ENCODE measurements at regions not wholly inside any gene's neighbourhood (a gene's known extent, or its start where the extent isn't known, plus 50 kb on each side); places are given as distances from the start of the nearest gene placed in this dataset.

GRCh38 chr17:55959756-55960155 is 193.5 kb upstream of the ANKFN1 start:
- no peak overlapping the region for H3K4me3 ChIP-seq (ENCODE audit: low read length in 3 of 3)
- no peaks in the 10 kb centered on the region for H3K4me1 ChIP-seq (ENCODE audit: control insufficient read depth in 3 of 3, insufficient read depth in 3 of 3, low read length in 3 of 3)
- H3K9me3 ChIP-seq (ENCODE audit: control insufficient read depth in 3 of 3, low read length in 3 of 3), result no peaks in the 10 kb centered on the region
- peaks cover 0 to 5% (median 0%) of the 10 kb centered on the region in 3 donors for H3K27me3 ChIP-seq (ENCODE audit: control insufficient read depth in 3 of 3, insufficient read depth in 3 of 3, low read length in 3 of 3)
- H3K36me3 ChIP-seq (ENCODE audit: control insufficient read depth in 3 of 3, insufficient read depth in 3 of 3, low read length in 3 of 3), result no peaks in the 10 kb centered on the region
- no peak overlapping the region for H3K27ac ChIP-seq (ENCODE audit: low read depth, low read length)
- no peak overlapping the region for H3K9ac ChIP-seq (ENCODE audit: low read depth in 1 of 3, low read length in 3 of 3)

- H3K36me3 ChIP-seq (ENCODE audit: control insufficient read depth in 3 of 3, insufficient read depth in 3 of 3, low read length in 3 of 3), result no peaks in the 10 kb centered on the region
- H3K27ac ChIP-seq (ENCODE audit: low read depth, low read length), result no peak overlapping the region
- peaks cover 0 to 5% (median 0%) of the 10 kb centered on the region in 3 donors for H3K27me3 ChIP-seq (ENCODE audit: control insufficient read depth in 3 of 3, insufficient read depth in 3 of 3, low read length in 3 of 3)
- no peak overlapping the region for H3K4me3 ChIP-seq (ENCODE audit: low read length in 3 of 3)
- no peaks in the 10 kb centered on the region for H3K4me1 ChIP-seq (ENCODE audit: control insufficient read depth in 3 of 3, insufficient read depth in 3 of 3, low read length in 3 of 3)
- no peaks in the 10 kb centered on the region for H3K9me3 ChIP-seq (ENCODE audit: control insufficient read depth in 3 of 3, low read length in 3 of 3)
- no peak overlapping the region for H3K9ac ChIP-seq (ENCODE audit: low read depth in 1 of 3, low read length in 3 of 3)
Observed at GRCh38 chr17:55961386-55961785, 191.9 kb upstream of the ANKFN1 start.

- H3K4me1 ChIP-seq (ENCODE audit: control insufficient read depth in 3 of 3, insufficient read depth in 3 of 3, low read length in 3 of 3), result no peaks in the 10 kb centered on the region
- H3K36me3 ChIP-seq (ENCODE audit: control insufficient read depth in 3 of 3, insufficient read depth in 3 of 3, low read length in 3 of 3), result no peaks in the 10 kb centered on the region
- no peaks in the 10 kb centered on the region for H3K9me3 ChIP-seq (ENCODE audit: control insufficient read depth in 3 of 3, low read length in 3 of 3)
- H3K9ac ChIP-seq (ENCODE audit: low read depth in 1 of 3, low read length in 3 of 3), result no peak overlapping the region
- no peak overlapping the region for H3K4me3 ChIP-seq (ENCODE audit: low read length in 3 of 3)
- peaks cover 0 to 5% (median 0%) of the 10 kb centered on the region in 3 donors for H3K27me3 ChIP-seq (ENCODE audit: control insufficient read depth in 3 of 3, insufficient read depth in 3 of 3, low read length in 3 of 3)
- H3K27ac ChIP-seq (ENCODE audit: low read depth, low read length), result no peak overlapping the region
Observed at GRCh38 chr17:55962951-55963401, 190.3 kb upstream of the ANKFN1 start.

- Histone ChIP-seq H3K9me3 (ENCODE audit: control insufficient read depth in 3 of 3, low read length in 3 of 3) (no peaks in the 10 kb centered on the region), H3K4me1 (ENCODE audit: control insufficient read depth in 3 of 3, insufficient read depth in 3 of 3, low read length in 3 of 3) (no peaks in the 10 kb centered on the region), H3K27ac (ENCODE audit: low read depth, low read length) (no peak overlapping the region), H3K36me3 (ENCODE audit: control insufficient read depth in 3 of 3, insufficient read depth in 3 of 3, low read length in 3 of 3) (no peaks in the 10 kb centered on the region), H3K27me3 (ENCODE audit: control insufficient read depth in 3 of 3, insufficient read depth in 3 of 3, low read length in 3 of 3) (peaks cover 0 to 5% (median 0%) of the 10 kb centered on the region in 3 donors), H3K9ac (ENCODE audit: low read depth in 1 of 3, low read length in 3 of 3) (no peak overlapping the region), H3K4me3 (ENCODE audit: low read length in 3 of 3) (no peak overlapping the region)
Observed at GRCh38 chr17:55964191-55964590, 189.1 kb upstream of the ANKFN1 start.

- H3K4me3 ChIP-seq (ENCODE audit: low read length in 3 of 3), result no peak overlapping the region
- H3K27ac ChIP-seq (ENCODE audit: low read depth, low read length), result no peak overlapping the region
Observed at GRCh38 chr17:55965051-55965450, 188.2 kb upstream of the ANKFN1 start.

GRCh38 chr17:55969562-55970324 is 183.5 kb upstream of the ANKFN1 start:
- no peaks in the 10 kb centered on the region for H3K4me1 ChIP-seq (ENCODE audit: control insufficient read depth in 3 of 3, insufficient read depth in 3 of 3, low read length in 3 of 3)
- H3K27ac ChIP-seq (ENCODE audit: low read depth, low read length), result no peak overlapping the region
- no peak overlapping the region for H3K9ac ChIP-seq (ENCODE audit: low read depth in 1 of 3, low read length in 3 of 3)
- no peak overlapping the region for H3K4me3 ChIP-seq (ENCODE audit: low read length in 3 of 3)
- H3K36me3 ChIP-seq (ENCODE audit: control insufficient read depth in 3 of 3, insufficient read depth in 3 of 3, low read length in 3 of 3), result no peaks in the 10 kb centered on the region
- H3K27me3 ChIP-seq (ENCODE audit: control insufficient read depth in 3 of 3, insufficient read depth in 3 of 3, low read length in 3 of 3), result no peaks in the 10 kb centered on the region
- no peaks in the 10 kb centered on the region for H3K9me3 ChIP-seq (ENCODE audit: control insufficient read depth in 3 of 3, low read length in 3 of 3)

More at GRCh38 chr17:55965051-55965450, 188.2 kb upstream of the ANKFN1 start:
- no peaks in the 10 kb centered on the region for H3K4me1 ChIP-seq (ENCODE audit: control insufficient read depth in 3 of 3, insufficient read depth in 3 of 3, low read length in 3 of 3)
- H3K36me3 ChIP-seq (ENCODE audit: control insufficient read depth in 3 of 3, insufficient read depth in 3 of 3, low read length in 3 of 3), result no peaks in the 10 kb centered on the region
- no peaks in the 10 kb centered on the region for H3K9me3 ChIP-seq (ENCODE audit: control insufficient read depth in 3 of 3, low read length in 3 of 3)
- H3K27me3 ChIP-seq (ENCODE audit: control insufficient read depth in 3 of 3, insufficient read depth in 3 of 3, low read length in 3 of 3), result no peaks in the 10 kb centered on the region
- no peak overlapping the region for H3K9ac ChIP-seq (ENCODE audit: low read depth in 1 of 3, low read length in 3 of 3)

GRCh38 chr17:55978578-55978977 is 174.7 kb upstream of the ANKFN1 start:
- Histone ChIP-seq H3K4me3 (ENCODE audit: low read length in 3 of 3) (no peak overlapping the region), H3K36me3 (ENCODE audit: control insufficient read depth in 3 of 3, insufficient read depth in 3 of 3, low read length in 3 of 3) (no peaks in the 10 kb centered on the region), H3K9ac (ENCODE audit: low read depth in 1 of 3, low read length in 3 of 3) (no peak overlapping the region), H3K4me1 (ENCODE audit: control insufficient read depth in 3 of 3, insufficient read depth in 3 of 3, low read length in 3 of 3) (no peaks in the 10 kb centered on the region), H3K27me3 (ENCODE audit: control insufficient read depth in 3 of 3, insufficient read depth in 3 of 3, low read length in 3 of 3) (no peaks in the 10 kb centered on the region), H3K27ac (ENCODE audit: low read depth, low read length) (no peak overlapping the region), H3K9me3 (ENCODE audit: control insufficient read depth in 3 of 3, low read length in 3 of 3) (no peaks in the 10 kb centered on the region)

GRCh38 chr17:55983096-55983495 is 170.2 kb upstream of the ANKFN1 start:
- no peaks in the 10 kb centered on the region for H3K4me1 ChIP-seq (ENCODE audit: control insufficient read depth in 3 of 3, insufficient read depth in 3 of 3, low read length in 3 of 3)
- H3K9me3 ChIP-seq (ENCODE audit: control insufficient read depth in 3 of 3, low read length in 3 of 3), result no peaks in the 10 kb centered on the region
- no peak overlapping the region for H3K27ac ChIP-seq (ENCODE audit: low read depth, low read length)
- no peaks in the 10 kb centered on the region for H3K27me3 ChIP-seq (ENCODE audit: control insufficient read depth in 3 of 3, insufficient read depth in 3 of 3, low read length in 3 of 3)
- H3K9ac ChIP-seq (ENCODE audit: low read depth in 1 of 3, low read length in 3 of 3), result no peak overlapping the region
- H3K36me3 ChIP-seq (ENCODE audit: control insufficient read depth in 3 of 3, insufficient read depth in 3 of 3, low read length in 3 of 3), result no peaks in the 10 kb centered on the region
- H3K4me3 ChIP-seq (ENCODE audit: low read length in 3 of 3), result no peak overlapping the region

GRCh38 chr17:55986817-55987216 is 166.5 kb upstream of the ANKFN1 start:
- no peak overlapping the region for H3K9ac ChIP-seq (ENCODE audit: low read depth in 1 of 3, low read length in 3 of 3)
- H3K4me3 ChIP-seq (ENCODE audit: low read length in 3 of 3), result no peak overlapping the region
- peaks cover 0 to 4% (median 3%) of the 10 kb centered on the region in 3 donors for H3K27me3 ChIP-seq (ENCODE audit: control insufficient read depth in 3 of 3, insufficient read depth in 3 of 3, low read length in 3 of 3)
- no peak overlapping the region for H3K27ac ChIP-seq (ENCODE audit: low read depth, low read length)
- no peaks in the 10 kb centered on the region for H3K36me3 ChIP-seq (ENCODE audit: control insufficient read depth in 3 of 3, insufficient read depth in 3 of 3, low read length in 3 of 3)
- H3K9me3 ChIP-seq (ENCODE audit: control insufficient read depth in 3 of 3, low read length in 3 of 3), result no peaks in the 10 kb centered on the region
- no peaks in the 10 kb centered on the region for H3K4me1 ChIP-seq (ENCODE audit: control insufficient read depth in 3 of 3, insufficient read depth in 3 of 3, low read length in 3 of 3)

- no peak overlapping the region for H3K27ac ChIP-seq (ENCODE audit: low read depth, low read length)
- no peaks in the 10 kb centered on the region for H3K36me3 ChIP-seq (ENCODE audit: control insufficient read depth in 3 of 3, insufficient read depth in 3 of 3, low read length in 3 of 3)
- no peaks in the 10 kb centered on the region for H3K4me1 ChIP-seq (ENCODE audit: control insufficient read depth in 3 of 3, insufficient read depth in 3 of 3, low read length in 3 of 3)
- H3K4me3 ChIP-seq (ENCODE audit: low read length in 3 of 3), result no peak overlapping the region
- peaks cover 0 to 4% (median 3%) of the 10 kb centered on the region in 3 donors for H3K27me3 ChIP-seq (ENCODE audit: control insufficient read depth in 3 of 3, insufficient read depth in 3 of 3, low read length in 3 of 3)
- no peaks in the 10 kb centered on the region for H3K9me3 ChIP-seq (ENCODE audit: control insufficient read depth in 3 of 3, low read length in 3 of 3)
- H3K9ac ChIP-seq (ENCODE audit: low read depth in 1 of 3, low read length in 3 of 3), result no peak overlapping the region
Observed at GRCh38 chr17:55988861-55989260, 164.4 kb upstream of the ANKFN1 start.

Data from skeletal muscle tissue (tissue), 3 donors.